Mesenchymal stem cell (in vitro differentiated cells and primary cell): ENCODE measurements at regions not wholly inside any gene's neighbourhood (a gene's known extent, or its start where the extent isn't known, plus 50 kb on each side); places are given as distances from the start of the nearest gene placed in this dataset.

Source experiments
- DNase-seq: peaks from one replicate; pipeline ENCODE4 v3.0.0-alpha.2; 2013
- H2AFZ ChIP-seq: one replicate; pipeline ENCODE4 v1.6.1; 2013; ENCODE audit warnings: low read depth, mild to moderate bottlenecking, control low read depth, inconsistent platforms, low read length, moderate library complexity
- H2AK5ac ChIP-seq: 2 replicates; pipeline ENCODE4 v1.6.1; 2013; ENCODE audit warnings: low read length, moderate library complexity, mild to moderate bottlenecking, inconsistent platforms; ENCODE audit not compliant: severe bottlenecking
- H2BK120ac ChIP-seq: one replicate; pipeline ENCODE4 v1.6.1; 2013; ENCODE audit warnings: low read depth, mild to moderate bottlenecking, inconsistent platforms, low read length, moderate library complexity
- H2BK12ac ChIP-seq, 2 experiments: one replicate each; pipeline ENCODE4 v1.6.1; 2013; ENCODE audit warnings: inconsistent platforms in 2 of 2, low read length in 2 of 2, mild to moderate bottlenecking in 2 of 2, moderate library complexity in 2 of 2, control low read depth in 1 of 2
- H2BK15ac ChIP-seq: one replicate; pipeline ENCODE4 v1.6.1; 2013; ENCODE audit warnings: mild to moderate bottlenecking, low read depth, inconsistent platforms; ENCODE audit not compliant: poor library complexity, severe bottlenecking
- H2BK5ac ChIP-seq: 2 replicates; pipeline ENCODE4 v1.6.1; 2013; ENCODE audit warnings: low read depth, mild to moderate bottlenecking, low read length, control low read depth, inconsistent platforms; ENCODE audit not compliant: poor library complexity, severe bottlenecking
- H3K14ac ChIP-seq, 2 experiments: one replicate each; pipeline ENCODE4 v1.6.1; 2013; ENCODE audit warnings: inconsistent platforms in 2 of 2, low read length in 2 of 2, control low read depth in 1 of 2, mild to moderate bottlenecking in 1 of 2, moderate library complexity in 1 of 2
- H3K18ac ChIP-seq, 2 experiments: one replicate each; pipeline ENCODE4 v1.6.1; 2013; ENCODE audit warnings: inconsistent platforms in 2 of 2, low read length in 2 of 2, control low read depth in 1 of 2, low read depth in 1 of 2, mild to moderate bottlenecking in 1 of 2
- H3K23ac ChIP-seq, 2 experiments: one replicate each; pipeline ENCODE4 v1.6.1; 2013; ENCODE audit warnings: inconsistent platforms in 2 of 2, low read length in 2 of 2, mild to moderate bottlenecking in 2 of 2, moderate library complexity in 2 of 2, control low read depth in 1 of 2
- H3K27ac ChIP-seq: 2 replicates; pipeline ENCODE4 v1.5.1; 2013; ENCODE audit warnings: mild to moderate bottlenecking, moderate library complexity, low read length, control low read depth, inconsistent platforms; ENCODE audit not compliant: poor library complexity, severe bottlenecking
- H3K27me3 ChIP-seq, 2 experiments: 2 replicates each; pipeline versions ENCODE4 v1.6.1 to v1.7.0; 2013; ENCODE audit warnings: low read length in 2 of 2, mild to moderate bottlenecking in 2 of 2, moderate library complexity in 2 of 2, control low read depth in 1 of 2, inconsistent platforms in 1 of 2; ENCODE audit not compliant: control insufficient read depth in 1 of 2, insufficient read depth in 1 of 2
- H3K36me3 ChIP-seq, 2 experiments: 2 replicates each; pipeline versions ENCODE4 v1.6.1 to v1.7.0; 2013; ENCODE audit warnings: low read length in 2 of 2, control low read depth in 1 of 2, inconsistent platforms in 1 of 2, low read depth in 1 of 2, mild to moderate bottlenecking in 1 of 2; ENCODE audit not compliant: insufficient read depth in 2 of 2, control insufficient read depth in 1 of 2
- H3K4ac ChIP-seq, 2 experiments: one replicate each; pipeline ENCODE4 v1.6.1; 2013; ENCODE audit warnings: inconsistent platforms in 2 of 2, low read length in 2 of 2, mild to moderate bottlenecking in 2 of 2, moderate library complexity in 2 of 2, control low read depth in 1 of 2, low read depth in 1 of 2
- H3K4me1 ChIP-seq: 2 replicates; pipeline ENCODE4 v1.6.1; 2013; ENCODE audit warnings: low read depth, low read length, control low read depth; ENCODE audit not compliant: control insufficient read depth, insufficient read depth
- H3K4me2 ChIP-seq: 2 replicates; pipeline ENCODE4 v1.6.1; 2013; ENCODE audit warnings: low read length, mild to moderate bottlenecking, inconsistent platforms; ENCODE audit not compliant: poor library complexity, severe bottlenecking
- H3K4me3 ChIP-seq, 2 experiments: 2 replicates each; pipeline versions ENCODE4 v1.5.1 to v1.7.0; 2013; ENCODE audit warnings: low read length in 2 of 2, mild to moderate bottlenecking in 2 of 2, control low read depth in 1 of 2, low read depth in 1 of 2; ENCODE audit not compliant: insufficient read depth in 1 of 2
- H3K79me1 ChIP-seq: replicated peaks from 2 replicates; pipeline ENCODE4 v1.6.1; 2013; ENCODE audit warnings: mild to moderate bottlenecking, control low read depth, low read length, inconsistent platforms; ENCODE audit not compliant: poor library complexity, severe bottlenecking
- H3K9ac ChIP-seq: 2 replicates; pipeline ENCODE4 v1.7.0; 2013; ENCODE audit warnings: mild to moderate bottlenecking, low read length, moderate library complexity
- H3K9me3 ChIP-seq: 2 replicates; pipeline ENCODE4 v1.7.0; 2013; ENCODE audit warnings: mild to moderate bottlenecking, low read length; ENCODE audit not compliant: control insufficient read depth
- H4K8ac ChIP-seq: one replicate; pipeline ENCODE4 v1.6.1; 2013; ENCODE audit warnings: inconsistent platforms, mild to moderate bottlenecking, low read length, moderate library complexity
- H4K91ac ChIP-seq: one replicate; pipeline ENCODE4 v1.6.1; 2013; ENCODE audit warnings: mild to moderate bottlenecking, low read length, inconsistent platforms
- WGBS: methylation state at CpG from one replicate; pipeline ENCODE4 v1.1.7; 2013; ENCODE audit warnings: mixed read lengths; 5-methylcytosine and 5-hydroxymethylcytosine counted together

DNA sequence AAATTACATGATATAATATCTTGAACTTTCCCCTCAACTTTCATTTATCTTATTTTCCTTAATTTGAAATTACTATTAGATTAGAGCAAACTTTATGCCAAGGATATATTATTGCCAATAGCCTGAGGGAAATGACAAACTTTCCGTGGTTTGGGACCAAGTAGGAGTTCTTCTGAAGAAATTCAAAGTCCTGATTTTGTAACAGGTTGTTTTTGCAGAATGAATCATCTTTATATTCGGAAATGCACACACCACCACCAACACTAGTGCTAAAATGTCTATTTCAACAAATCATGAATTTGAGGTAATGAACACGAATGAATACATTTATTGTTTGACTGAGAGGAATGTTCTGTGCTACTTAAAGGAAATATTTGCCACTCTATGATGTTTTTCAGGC, 226.7 kb downstream of the GRIA2 start:
- no peak overlapping the region for H4K8ac ChIP-seq
- no peak overlapping the region for H3K23ac ChIP-seq
- peaks cover 2% of the 10 kb centered on the region for H3K9me3 ChIP-seq
- H3K79me1 ChIP-seq: no peaks in the 10 kb centered on the region
- H3K9ac ChIP-seq: no peak overlapping the region
- H3K4me1 ChIP-seq: no peaks in the 10 kb centered on the region
- WGBS: no CpG with 5 or more reads among the region's 3 CpGs
- no peak overlapping the region for H3K4me2 ChIP-seq
- H2BK120ac ChIP-seq: no peak overlapping the region
- no peak overlapping the region for H3K27ac ChIP-seq
- no peak overlapping the region for H2AK5ac ChIP-seq
- H2AFZ ChIP-seq: no peak overlapping the region
- no peak overlapping the region for H3K14ac ChIP-seq
- no peak overlapping the region for H2BK15ac ChIP-seq
- H2BK5ac ChIP-seq: no peak overlapping the region
- H3K36me3 ChIP-seq: no peaks in the 10 kb centered on the region
- H3K4ac ChIP-seq: no peak overlapping the region
- no peak overlapping the region for H3K18ac ChIP-seq
- no peak for DNase-seq
- H3K4me3 ChIP-seq: no peak overlapping the region
- H4K91ac ChIP-seq: no peak overlapping the region
- H2BK12ac ChIP-seq: no peak overlapping the region
- H3K27me3 ChIP-seq: no peaks in the 10 kb centered on the region

DNA sequence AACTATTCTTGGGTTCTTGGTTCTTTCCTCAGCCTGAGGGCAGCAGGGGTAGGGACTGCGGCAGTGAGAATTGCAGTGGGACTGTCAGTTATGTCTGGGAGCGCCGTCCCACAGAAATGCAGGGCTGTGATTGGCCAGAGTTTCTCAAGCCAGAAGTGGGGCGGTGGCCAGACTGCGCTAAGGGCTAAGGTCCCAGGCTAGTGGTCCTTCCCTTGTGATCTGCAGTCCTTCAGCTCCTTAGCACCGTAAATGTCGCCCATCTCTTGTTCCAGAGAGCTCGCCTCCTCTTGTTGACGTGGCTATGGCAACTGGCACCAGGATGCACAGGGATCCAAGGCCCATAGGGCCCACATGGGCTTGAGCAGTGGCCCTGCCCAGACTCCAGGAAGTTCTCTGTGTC, 223.5 kb downstream of the GRIA2 start:
- Histone ChIP-seq H2AFZ (no peak overlapping the region), H3K18ac (no peak overlapping the region), H2AK5ac (no peak overlapping the region), H3K36me3 (no peaks in the 10 kb centered on the region), H4K8ac (no peak overlapping the region), H3K4ac (no peak overlapping the region), H3K4me2 (no peak overlapping the region), H3K4me3 (no peak overlapping the region), H3K9me3 (peaks cover 7% of the 10 kb centered on the region), H3K4me1 (no peaks in the 10 kb centered on the region), H3K14ac (no peak overlapping the region), H3K79me1 (no peaks in the 10 kb centered on the region), H3K23ac (no peak overlapping the region), H2BK12ac (no peak overlapping the region), H3K9ac (no peak overlapping the region), H3K27ac (no peak overlapping the region), H2BK120ac (no peak overlapping the region), H3K27me3 (no peaks in the 10 kb centered on the region), H2BK5ac (no peak overlapping the region), H4K91ac (no peak overlapping the region), H2BK15ac (no peak overlapping the region)
- DNase-seq: no peak
- 81% methylated on average over 9 of the region's 9 CpGs for WGBS

DNA sequence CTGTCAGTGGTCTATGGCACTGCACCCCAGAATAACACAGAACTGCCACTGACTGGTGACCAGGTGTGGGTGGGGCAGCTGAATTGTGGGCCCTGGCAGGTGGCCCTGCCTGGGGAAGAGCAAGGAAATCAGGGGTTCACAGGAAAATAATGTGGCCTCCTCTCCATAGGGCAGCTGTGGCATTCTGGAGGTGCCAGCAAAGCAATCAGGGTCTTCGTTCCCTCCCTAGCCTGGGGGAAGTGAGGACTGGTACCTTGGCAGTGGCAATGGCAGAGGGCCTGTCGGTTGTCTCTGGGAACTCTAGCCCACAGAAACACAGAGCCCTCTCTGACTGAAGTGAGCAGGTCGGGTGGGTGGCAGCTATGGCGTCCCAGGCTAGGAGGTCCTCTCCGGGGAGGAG, 223.0 kb downstream of the GRIA2 start:
- Histone ChIP-seq H2BK12ac (no peak overlapping the region), H3K18ac (no peak overlapping the region), H4K8ac (no peak overlapping the region), H3K79me1 (no peaks in the 10 kb centered on the region), H2BK5ac (no peak overlapping the region), H2BK15ac (no peak overlapping the region), H2AK5ac (no peak overlapping the region), H3K4me1 (no peaks in the 10 kb centered on the region), H3K9me3 (peaks cover 7% of the 10 kb centered on the region), H3K23ac (no peak overlapping the region), H3K9ac (no peak overlapping the region), H3K4ac (no peak overlapping the region), H3K27me3 (no peaks in the 10 kb centered on the region), H3K4me3 (no peak overlapping the region), H2AFZ (no peak overlapping the region), H3K14ac (no peak overlapping the region), H3K4me2 (no peak overlapping the region), H3K36me3 (no peaks in the 10 kb centered on the region), H4K91ac (no peak overlapping the region), H3K27ac (no peak overlapping the region), H2BK120ac (no peak overlapping the region)
- no peak for DNase-seq
- 76% methylated on average over 5 of the region's 5 CpGs for WGBS

DNA sequence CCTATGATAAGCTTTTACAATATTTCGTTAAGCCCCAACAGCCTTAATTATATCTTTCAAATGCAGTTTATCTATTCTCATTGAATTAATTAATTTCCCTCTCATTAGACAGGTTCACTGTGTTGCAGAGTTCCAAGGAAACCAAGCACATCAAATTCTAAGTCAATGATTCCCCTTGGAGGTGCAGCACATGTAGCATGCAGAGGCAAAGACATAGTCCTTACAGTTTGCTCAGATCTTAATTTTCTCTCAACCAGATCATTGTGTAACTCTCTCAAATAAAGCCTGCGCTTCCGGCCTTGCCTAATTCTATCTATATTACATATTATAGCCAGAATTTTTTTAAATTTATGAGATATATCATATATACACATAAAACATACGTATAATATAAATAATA, 205.4 kb downstream of the GRIA2 start:
- H2BK5ac ChIP-seq: no peak overlapping the region
- H3K14ac ChIP-seq: no peak overlapping the region
- 79% methylated on average over 1 of the region's 4 CpGs for WGBS
- no peak overlapping the region for H3K27ac ChIP-seq
- no peaks in the 10 kb centered on the region for H3K36me3 ChIP-seq
- no peak for DNase-seq
- H3K9me3 ChIP-seq: peaks cover 19% of the 10 kb centered on the region
- no peak overlapping the region for H3K4me3 ChIP-seq
- no peaks in the 10 kb centered on the region for H3K79me1 ChIP-seq
- H2AK5ac ChIP-seq: no peak overlapping the region
- H2BK120ac ChIP-seq: no peak overlapping the region
- no peak overlapping the region for H3K4me2 ChIP-seq
- peaks cover 1% of the 10 kb centered on the region for H3K4me1 ChIP-seq
- no peak overlapping the region for H4K91ac ChIP-seq
- H2AFZ ChIP-seq: no peak overlapping the region
- H3K27me3 ChIP-seq: no peaks in the 10 kb centered on the region
- no peak overlapping the region for H3K23ac ChIP-seq
- H3K4ac ChIP-seq: no peak overlapping the region
- H2BK12ac ChIP-seq: no peak overlapping the region
- no peak overlapping the region for H4K8ac ChIP-seq
- no peak overlapping the region for H3K18ac ChIP-seq
- H3K9ac ChIP-seq: no peak overlapping the region
- H2BK15ac ChIP-seq: no peak overlapping the region
